Vagina (tissue), 2 donors: ENCODE measurements at regions not wholly inside any gene's neighbourhood (a gene's known extent, or its start where the extent isn't known, plus 50 kb on each side); places are given as distances from the start of the nearest gene placed in this dataset.

ENCODE experiments used
- CTCF ChIP-seq, 3 experiments: fragments of 450-650 bp in 2 of 3; fragments of 200-600 bp in 1 of 3; sonication (generic) in 1 of 3; IDR thresholded peaks; one replicate each; pipeline ENCODE4 v1.5.1; 2017 to 2019; ENCODE audit warnings: antibody characterized with exemption in 3 of 3, mild to moderate bottlenecking in 2 of 3, moderate library complexity in 2 of 3
- POLR2A ChIP-seq, 2 donors: fragments of 450-650 bp; IDR thresholded peaks; one replicate each; pipeline ENCODE4 v1.6.1; 2017; ENCODE audit warnings: antibody characterized with exemption in 2 of 2, mild to moderate bottlenecking in 2 of 2, moderate library complexity in 2 of 2
- POLR2AphosphoS5 ChIP-seq, 2 donors: sonication (generic); formaldehyde crosslinking; IDR thresholded peaks; one replicate each; pipeline ENCODE4 v1.9.0; 2017; ENCODE audit warnings: antibody characterized with exemption in 2 of 2, mild to moderate bottlenecking in 2 of 2, low read depth in 1 of 2; ENCODE audit not compliant: insufficient read depth in 1 of 2

- TF ChIP-seq CTCF (IDR thresholded peaks at IDR 0.05) (no peak), POLR2A (IDR thresholded peaks at IDR 0.05) (no peak), POLR2AphosphoS5 (IDR thresholded peaks at IDR 0.05; ENCODE audit: insufficient read depth in 1 of 2, low read depth in 1 of 2) (no peak)
Measured at GRCh38 chr5:114062932-114063867, 298.7 kb upstream of the KCNN2 start.
